ENCODE measurements at regions not wholly inside any gene's neighbourhood (a gene's known extent, or its start where the extent isn't known, plus 50 kb on each side); places are given as distances from the start of the nearest gene placed in this dataset.

DNA sequence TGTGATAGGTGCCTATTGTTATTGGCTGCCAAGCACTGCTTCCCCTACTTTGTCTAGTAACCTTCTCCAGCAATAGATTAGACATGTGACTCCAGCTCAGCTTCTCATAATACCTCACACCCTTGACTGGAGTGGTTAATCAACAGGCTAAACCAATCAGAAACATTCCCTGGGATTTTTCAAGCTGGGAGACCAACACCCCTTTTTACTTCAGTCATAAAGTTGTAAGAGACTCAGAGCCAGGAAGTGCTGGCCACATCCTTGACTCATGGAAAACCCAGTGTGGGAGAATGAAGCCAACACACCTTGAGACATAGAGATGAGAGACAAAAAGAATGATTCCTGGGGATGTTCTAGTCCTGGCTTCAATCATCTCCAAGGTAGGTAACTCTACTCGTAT, 62.6 kb upstream of the HECTD2 start:
- H3K23ac ChIP-seq (ENCODE audit: insufficient read length), result no peak overlapping the region
- no peaks in the 10 kb centered on the region for H3K36me3 ChIP-seq (ENCODE audit: control insufficient read depth in 2 of 4, insufficient read depth in 4 of 4, low read length in 3 of 4)
- H3K23me2 ChIP-seq (ENCODE audit: low read depth, low read length), result no peaks in the 10 kb centered on the region
- no peak overlapping the region for H3K4me3 ChIP-seq (ENCODE audit: extremely low read depth in 1 of 4, insufficient read depth in 2 of 4, low read depth in 3 of 4, low read length in 4 of 4)
- no peak overlapping the region for H3K4me2 ChIP-seq (ENCODE audit: insufficient read depth in 1 of 2, low read depth in 2 of 2, low read length in 2 of 2)
- H4K20me1 ChIP-seq (replicated peaks in 1 of 2; ENCODE audit: control insufficient read depth in 1 of 2, insufficient read depth in 2 of 2, low read length in 2 of 2), result no peaks in the 10 kb centered on the region
- CTCF ChIA-PET (ENCODE audit: partially characterized antibody), result no interaction called here
- H4K5ac ChIP-seq (ENCODE audit: insufficient read length, low read depth, low read length), result no peak overlapping the region
- DNase-seq (ENCODE audit: low read depth in 1 of 2, low spot score in 2 of 2), result no peak
- no peak overlapping the region for H3K27ac ChIP-seq (ENCODE audit: low read depth, low read length)
- H2BK120ac ChIP-seq (replicated peaks; ENCODE audit: low read depth, low read length), result no peak overlapping the region
- no peaks in the 10 kb centered on the region for H3K9me3 ChIP-seq (ENCODE audit: insufficient read depth in 2 of 2, low read depth in 1 of 2, low read length in 1 of 2)
- POLR2A ChIA-PET (ENCODE audit: partially characterized antibody), result no interaction called here
- no peak overlapping the region for H2BK20ac ChIP-seq (ENCODE audit: low read length)
- no peak for FAIRE-seq
- H3K79me1 ChIP-seq (ENCODE audit: low read depth, low read length), result no peaks in the 10 kb centered on the region
- no peak for TF ChIP-seq SP1 (IDR thresholded peaks at IDR 0.05; ENCODE audit: low read depth, low read length)
- TF ChIP-seq, protein P1, sequence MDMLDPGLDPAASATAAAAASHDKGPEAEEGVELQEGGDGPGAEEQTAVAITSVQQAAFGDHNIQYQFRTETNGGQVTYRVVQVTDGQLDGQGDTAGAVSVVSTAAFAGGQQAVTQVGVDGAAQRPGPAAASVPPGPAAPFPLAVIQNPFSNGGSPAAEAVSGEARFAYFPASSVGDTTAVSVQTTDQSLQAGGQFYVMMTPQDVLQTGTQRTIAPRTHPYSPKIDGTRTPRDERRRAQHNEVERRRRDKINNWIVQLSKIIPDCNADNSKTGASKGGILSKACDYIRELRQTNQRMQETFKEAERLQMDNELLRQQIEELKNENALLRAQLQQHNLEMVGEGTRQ (IDR thresholded peaks at IDR 0.05; ENCODE audit: low read length), result no peak
- TF ChIP-seq, protein P2, sequence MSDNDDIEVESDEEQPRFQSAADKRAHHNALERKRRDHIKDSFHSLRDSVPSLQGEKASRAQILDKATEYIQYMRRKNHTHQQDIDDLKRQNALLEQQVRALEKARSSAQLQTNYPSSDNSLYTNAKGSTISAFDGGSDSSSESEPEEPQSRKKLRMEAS (IDR thresholded peaks at IDR 0.05), result no peak
- TF ChIP-seq, protein P3, sequence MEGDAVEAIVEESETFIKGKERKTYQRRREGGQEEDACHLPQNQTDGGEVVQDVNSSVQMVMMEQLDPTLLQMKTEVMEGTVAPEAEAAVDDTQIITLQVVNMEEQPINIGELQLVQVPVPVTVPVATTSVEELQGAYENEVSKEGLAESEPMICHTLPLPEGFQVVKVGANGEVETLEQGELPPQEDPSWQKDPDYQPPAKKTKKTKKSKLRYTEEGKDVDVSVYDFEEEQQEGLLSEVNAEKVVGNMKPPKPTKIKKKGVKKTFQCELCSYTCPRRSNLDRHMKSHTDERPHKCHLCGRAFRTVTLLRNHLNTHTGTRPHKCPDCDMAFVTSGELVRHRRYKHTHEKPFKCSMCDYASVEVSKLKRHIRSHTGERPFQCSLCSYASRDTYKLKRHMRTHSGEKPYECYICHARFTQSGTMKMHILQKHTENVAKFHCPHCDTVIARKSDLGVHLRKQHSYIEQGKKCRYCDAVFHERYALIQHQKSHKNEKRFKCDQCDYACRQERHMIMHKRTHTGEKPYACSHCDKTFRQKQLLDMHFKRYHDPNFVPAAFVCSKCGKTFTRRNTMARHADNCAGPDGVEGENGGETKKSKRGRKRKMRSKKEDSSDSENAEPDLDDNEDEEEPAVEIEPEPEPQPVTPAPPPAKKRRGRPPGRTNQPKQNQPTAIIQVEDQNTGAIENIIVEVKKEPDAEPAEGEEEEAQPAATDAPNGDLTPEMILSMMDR (IDR thresholded peaks at IDR 0.05; ENCODE audit: control extremely low read depth in 1 of 3, insufficient read depth in 1 of 3, low read depth in 1 of 3, low read length in 3 of 3), result no peak
- TF ChIP-seq RBBP5 (IDR thresholded peaks at IDR 0.05; ENCODE audit: borderline replicate concordance, low read depth, low read length), result no peak
- TF ChIP-seq JUND (IDR thresholded peaks at IDR 0.05; ENCODE audit: low read length), result no peak
- TF ChIP-seq EZH2 (IDR thresholded peaks at IDR 0.05; ENCODE audit: low read depth, low read length, severe bottlenecking), result no peak
- no peak overlapping the region for H2BK5ac ChIP-seq (ENCODE audit: low read depth, low read length)
- no peak overlapping the region for H3K14ac ChIP-seq (ENCODE audit: insufficient read length)
- no peak overlapping the region for H2AK5ac ChIP-seq (ENCODE audit: low read depth, low read length)
- H4K91ac ChIP-seq (replicated peaks; ENCODE audit: insufficient read length, low read length), result no peak overlapping the region
- no peak overlapping the region for H2BK15ac ChIP-seq (ENCODE audit: low read length)
- H3K56ac ChIP-seq (replicated peaks; ENCODE audit: insufficient read length, low read depth, low read length), result no peak overlapping the region
- H3K4me1 ChIP-seq (replicated peaks in 1 of 4; ENCODE audit: control insufficient read depth in 3 of 4, insufficient read depth in 4 of 4, low read length in 3 of 4), result no peaks in the 10 kb centered on the region
- no peaks in the 10 kb centered on the region for H3K27me3 ChIP-seq (replicated peaks in 1 of 4; ENCODE audit: control insufficient read depth in 3 of 4, extremely low read depth in 1 of 4, insufficient read depth in 3 of 4, low read length in 3 of 4)
- H3K18ac ChIP-seq (ENCODE audit: extremely low read depth, low read length), result no peak overlapping the region
- H3K79me2 ChIP-seq (ENCODE audit: control insufficient read depth in 1 of 2, insufficient read depth in 2 of 2, low read length in 2 of 2), result no peaks in the 10 kb centered on the region
- H3K9ac ChIP-seq (replicated peaks in 1 of 4; ENCODE audit: extremely low read depth in 1 of 4, low read depth in 3 of 4, low read length in 3 of 4), result no peak overlapping the region
- H2AFZ ChIP-seq (ENCODE audit: low read length), result no peak overlapping the region
- 70% methylated on average over 1 of the region's 1 CpG; no CpG with 5 or more reads in 1 of the 2 experiments for WGBS, 2 experiments (ENCODE audit: extremely low coverage in 1 of 2, insufficient coverage in 1 of 2, insufficient read length in 1 of 2, insufficient replicate concordance in 2 of 2, low coverage in 1 of 2, low lambda C conversion rate in 2 of 2, missing lambda C conversion rate in 1 of 2)
- H2BK12ac ChIP-seq (ENCODE audit: low read depth, low read length), result no peak overlapping the region
- H4K8ac ChIP-seq (ENCODE audit: extremely low read depth, insufficient read depth, low read length), result no peak overlapping the region
- H3K4ac ChIP-seq (replicated peaks; ENCODE audit: insufficient read length, low read depth, low read length), result no peak overlapping the region

All from H1 (cell line).